ENCODE measurements at regions not wholly inside any gene's neighbourhood (a gene's known extent, or its start where the extent isn't known, plus 50 kb on each side); places are given as distances from the start of the nearest gene placed in this dataset.

- H3K4me1 Mint-ChIP-seq = peaks cover 0 to 2% (median 0%) of the 10 kb centered on the region in 3 donors
- H3K4me3 Mint-ChIP-seq = no peak overlapping the region
- H3K36me3 Mint-ChIP-seq = no peaks in the 10 kb centered on the region
- no peaks in the 10 kb centered on the region for H3K27me3 Mint-ChIP-seq
- peaks cover 0 to 9% (median 3%) of the 10 kb centered on the region in 3 donors for H3K9me3 Mint-ChIP-seq
- H3K27ac Mint-ChIP-seq = no peak overlapping the region
These were observed 350.5 kb upstream of the PDE3A start for GRCh38 chr12:20017802-20018201.

- no peaks in the 10 kb centered on the region for H3K27me3 Mint-ChIP-seq
- H3K4me1 Mint-ChIP-seq = peaks cover 0 to 2% (median 0%) of the 10 kb centered on the region in 3 donors
- H3K36me3 Mint-ChIP-seq = no peaks in the 10 kb centered on the region
- no peak overlapping the region for H3K4me3 Mint-ChIP-seq
- H3K9me3 Mint-ChIP-seq = peaks cover 0 to 9% (median 3%) of the 10 kb centered on the region in 3 donors
- no peak overlapping the region for H3K27ac Mint-ChIP-seq
These were observed 349.9 kb upstream of the PDE3A start for GRCh38 chr12:20018406-20018805.

GRCh38 chr12:20024194-20024593, 344.1 kb upstream of the PDE3A start:
- Mint-ChIP-seq H3K36me3 (no peaks in the 10 kb centered on the region), H3K4me3 (no peak overlapping the region), H3K9me3 (peaks cover 2 to 14% (median 3%) of the 10 kb centered on the region in 3 donors), H3K27ac (no peak overlapping the region), H3K27me3 (no peaks in the 10 kb centered on the region), H3K4me1 (no peaks in the 10 kb centered on the region)

- Mint-ChIP-seq H3K4me1 (no peaks in the 10 kb centered on the region), H3K27ac (no peak overlapping the region), H3K9me3 (peaks cover 2 to 9% (median 6%) of the 10 kb centered on the region in 3 donors), H3K4me3 (no peak overlapping the region), H3K36me3 (no peaks in the 10 kb centered on the region), H3K27me3 (no peaks in the 10 kb centered on the region)
These were observed 340.3 kb upstream of the PDE3A start for GRCh38 chr12:20028033-20028432.

- Mint-ChIP-seq H3K36me3 (no peaks in the 10 kb centered on the region), H3K9me3 (peaks cover 2 to 6% (median 4%) of the 10 kb centered on the region in 3 donors), H3K27ac (no peak overlapping the region), H3K4me3 (no peak overlapping the region), H3K4me1 (no peaks in the 10 kb centered on the region), H3K27me3 (no peaks in the 10 kb centered on the region)
These were observed 337.5 kb upstream of the PDE3A start for GRCh38 chr12:20030826-20031225.

GRCh38 chr12:20039562-20039961, 328.8 kb upstream of the PDE3A start:
- Mint-ChIP-seq H3K36me3 (no peaks in the 10 kb centered on the region), H3K9me3 (peaks cover 0 to 4% (median 0%) of the 10 kb centered on the region in 3 donors), H3K27ac (no peak overlapping the region), H3K27me3 (no peaks in the 10 kb centered on the region), H3K4me3 (no peak overlapping the region), H3K4me1 (no peaks in the 10 kb centered on the region)

GRCh38 chr12:20040184-20040583, 328.2 kb upstream of the PDE3A start:
- no peaks in the 10 kb centered on the region for H3K27me3 Mint-ChIP-seq
- H3K27ac Mint-ChIP-seq = no peak overlapping the region
- H3K4me3 Mint-ChIP-seq = no peak overlapping the region
- H3K36me3 Mint-ChIP-seq = no peaks in the 10 kb centered on the region
- no peaks in the 10 kb centered on the region for H3K4me1 Mint-ChIP-seq
- H3K9me3 Mint-ChIP-seq = peaks cover 0 to 4% (median 0%) of the 10 kb centered on the region in 3 donors

GRCh38 chr12:20040831-20041230, 327.5 kb upstream of the PDE3A start:
- Mint-ChIP-seq H3K9me3 (peaks cover 0 to 4% (median 0%) of the 10 kb centered on the region in 3 donors), H3K4me1 (no peaks in the 10 kb centered on the region), H3K36me3 (no peaks in the 10 kb centered on the region), H3K27me3 (no peaks in the 10 kb centered on the region), H3K4me3 (no peak overlapping the region), H3K27ac (no peak overlapping the region)

- Mint-ChIP-seq H3K27me3 (no peaks in the 10 kb centered on the region), H3K9me3 (peaks cover 0 to 4% (median 4%) of the 10 kb centered on the region in 3 donors), H3K36me3 (no peaks in the 10 kb centered on the region), H3K27ac (no peak overlapping the region), H3K4me1 (no peaks in the 10 kb centered on the region), H3K4me3 (no peak overlapping the region)
These were observed 324.0 kb upstream of the PDE3A start for GRCh38 chr12:20044351-20044750.

GRCh38 chr12:20044846-20045245, 323.5 kb upstream of the PDE3A start:
- H3K27ac Mint-ChIP-seq = no peak overlapping the region
- no peaks in the 10 kb centered on the region for H3K36me3 Mint-ChIP-seq
- H3K4me3 Mint-ChIP-seq = no peak overlapping the region
- H3K4me1 Mint-ChIP-seq = no peaks in the 10 kb centered on the region
- H3K9me3 Mint-ChIP-seq = peaks cover 0 to 4% (median 4%) of the 10 kb centered on the region in 3 donors
- H3K27me3 Mint-ChIP-seq = no peaks in the 10 kb centered on the region

GRCh38 chr12:20047901-20048300, 320.4 kb upstream of the PDE3A start:
- H3K27ac Mint-ChIP-seq = no peak overlapping the region
- no peak overlapping the region for H3K4me3 Mint-ChIP-seq
- no peaks in the 10 kb centered on the region for H3K36me3 Mint-ChIP-seq
- H3K4me1 Mint-ChIP-seq = no peaks in the 10 kb centered on the region
- no peaks in the 10 kb centered on the region for H3K27me3 Mint-ChIP-seq
- peaks cover 4% of the 10 kb centered on the region in 3 donors for H3K9me3 Mint-ChIP-seq

- Mint-ChIP-seq H3K27me3 (no peaks in the 10 kb centered on the region), H3K27ac (no peak overlapping the region), H3K9me3 (peaks cover 0 to 5% (median 4%) of the 10 kb centered on the region in 3 donors), H3K36me3 (peaks cover 2% of the 10 kb centered on the region), H3K4me1 (no peaks in the 10 kb centered on the region), H3K4me3 (no peak overlapping the region)
These were observed 318.1 kb upstream of the PDE3A start for GRCh38 chr12:20050221-20050620.

- peaks cover 3 to 7% (median 5%) of the 10 kb centered on the region in 3 donors for H3K9me3 Mint-ChIP-seq
- peaks cover 4% of the 10 kb centered on the region for H3K36me3 Mint-ChIP-seq
- H3K27me3 Mint-ChIP-seq = no peaks in the 10 kb centered on the region
- H3K4me3 Mint-ChIP-seq = no peak overlapping the region
- H3K4me1 Mint-ChIP-seq = no peaks in the 10 kb centered on the region
- H3K27ac Mint-ChIP-seq = no peak overlapping the region
These were observed 314.6 kb upstream of the PDE3A start for GRCh38 chr12:20053782-20054181.

GRCh38 chr12:20055856-20056255, 312.5 kb upstream of the PDE3A start:
- Mint-ChIP-seq H3K9me3 (peaks cover 5 to 8% (median 7%) of the 10 kb centered on the region in 3 donors), H3K4me3 (no peak overlapping the region)

GRCh38 chr12:20057398-20057797, 310.9 kb upstream of the PDE3A start:
- Mint-ChIP-seq H3K27ac (no peak overlapping the region), H3K9me3 (peaks cover 3 to 12% (median 8%) of the 10 kb centered on the region in 3 donors), H3K27me3 (no peaks in the 10 kb centered on the region), H3K4me3 (no peak overlapping the region), H3K36me3 (peaks cover 4% of the 10 kb centered on the region), H3K4me1 (no peaks in the 10 kb centered on the region)

More at GRCh38 chr12:20055856-20056255, 312.5 kb upstream of the PDE3A start:
- no peaks in the 10 kb centered on the region for H3K27me3 Mint-ChIP-seq
- no peak overlapping the region for H3K27ac Mint-ChIP-seq
- H3K36me3 Mint-ChIP-seq = peaks cover 4% of the 10 kb centered on the region
- H3K4me1 Mint-ChIP-seq = no peaks in the 10 kb centered on the region

- Mint-ChIP-seq H3K27me3 (no peaks in the 10 kb centered on the region), H3K4me3 (no peak overlapping the region), H3K36me3 (peaks cover 5% of the 10 kb centered on the region), H3K4me1 (no peaks in the 10 kb centered on the region), H3K27ac (no peak overlapping the region), H3K9me3 (peaks cover 6 to 8% (median 6%) of the 10 kb centered on the region in 3 donors)
These were observed 305.2 kb upstream of the PDE3A start for GRCh38 chr12:20063116-20063515.
